WTC11 (cell line): ENCODE measurements at regions not wholly inside any gene's neighbourhood (a gene's known extent, or its start where the extent isn't known, plus 50 kb on each side); places are given as distances from the start of the nearest gene placed in this dataset.
"Not testable (repeated sequence)": the region's sequence is repeated elsewhere in the genome, so short reads cannot be mapped to it uniquely, and the experiment has no call there.

Experiments
- ATAC-seq: fragments of 200-7000 bp; cut with Tn5 transposase; 2 replicates; pipeline ENCODE4 v1.10.0; 2021; ENCODE audit warnings: mild to moderate bottlenecking, moderate library complexity
- CTCF ChIA-PET: fragments of 300-600 bp; sonication (Branson Sonifier 250); formaldehyde crosslinking; loops from one replicate; lab custom pipeline; 2021; ENCODE audit warnings: antibody characterized with exemption; lab: Charles Lee
- POLR2A ChIA-PET: fragments of 350-600 bp; sonication (Branson Sonifier 250); formaldehyde crosslinking; loops from one replicate; lab custom pipeline; 2021; ENCODE audit warnings: antibody characterized with exemption; lab: Charles Lee
- DNase-seq: peaks from one replicate; pipeline ENCODE4 v3.0.0; 2021; ENCODE audit warnings: low spot score
- H3K27ac Mint-ChIP-seq: 2 replicates; pipeline ENCODE4 v1.8.0; 2021; ENCODE audit warnings: mixed read lengths
- H3K27me3 Mint-ChIP-seq: 2 replicates; pipeline ENCODE4 v1.8.0; 2021; ENCODE audit warnings: low read depth, mild to moderate bottlenecking, moderate library complexity, mixed read lengths
- H3K36me3 Mint-ChIP-seq: 2 replicates; pipeline ENCODE4 v1.8.0; 2021; ENCODE audit warnings: mixed read lengths
- H3K4me1 Mint-ChIP-seq: 2 replicates; pipeline ENCODE4 v1.8.0; 2022; ENCODE audit warnings: mixed read lengths
- H3K4me3 Mint-ChIP-seq: 2 replicates; pipeline ENCODE4 v1.8.0; 2021; ENCODE audit warnings: mild to moderate bottlenecking, moderate library complexity, mixed read lengths
- H3K9me3 Mint-ChIP-seq: 2 replicates; pipeline ENCODE4 v1.8.0; 2021; ENCODE audit warnings: mixed read lengths
- ERG ChIP-seq: fragments of 250-450 bp; sonication (Bioruptor Pico); IDR thresholded peaks from 2 replicates; pipeline ENCODE4 v1.8.0; 2021; ENCODE audit warnings: mild to moderate bottlenecking
- FOXJ3 ChIP-seq: sonication (generic); formaldehyde crosslinking; IDR thresholded peaks from 2 replicates; pipeline ENCODE4 v1.9.0; 2021; ENCODE audit warnings: missing genetic modification reagents, mild to moderate bottlenecking, borderline replicate concordance
- FOXP4 ChIP-seq: sonication (generic); formaldehyde crosslinking; IDR thresholded peaks from 2 replicates; pipeline ENCODE4 v1.8.0; 2022; ENCODE audit warnings: mild to moderate bottlenecking, missing genetic modification reagents
- IRF1 ChIP-seq: sonication (generic); formaldehyde crosslinking; IDR thresholded peaks from 2 replicates; pipeline ENCODE4 v1.8.0; 2023; ENCODE audit warnings: missing genetic modification reagents
- SMAD4 ChIP-seq: sonication (generic); formaldehyde crosslinking; IDR thresholded peaks from 2 replicates; pipeline ENCODE4 v1.8.0; 2022; ENCODE audit warnings: mild to moderate bottlenecking, missing genetic modification reagents
- ZNF138 ChIP-seq: sonication (generic); formaldehyde crosslinking; conservative IDR thresholded peaks from 2 replicates; pipeline ENCODE4 v1.8.1; 2022; ENCODE audit warnings: mild to moderate bottlenecking, moderate library complexity, missing genetic modification reagents
- ZNF532 ChIP-seq: fragments of 250-450 bp; sonication (Bioruptor Pico); IDR thresholded peaks from 2 replicates; pipeline ENCODE4 v1.9.0; 2021; ENCODE audit warnings: mild to moderate bottlenecking, borderline replicate concordance
- ZNF671 ChIP-seq: fragments of 250-450 bp; sonication (Bioruptor Pico); IDR thresholded peaks from 2 replicates; pipeline ENCODE4 v1.8.0; 2021; ENCODE audit warnings: mild to moderate bottlenecking
- TF ChIP-seq, protein P1 (sequence below): sonication (generic); formaldehyde crosslinking; IDR thresholded peaks from 2 replicates; pipeline ENCODE4 v1.8.0; 2022; ENCODE audit warnings: mild to moderate bottlenecking, missing genetic modification reagents

GRCh38 chr9:65403721-65404120, 118.7 kb upstream of the FOXD4L5 start:
- H3K27ac Mint-ChIP-seq, result no peak overlapping the region
- peaks cover 39% of the 10 kb centered on the region for H3K9me3 Mint-ChIP-seq
- DNase-seq (no peak), ATAC-seq (no peak)
- H3K4me3 Mint-ChIP-seq, result no peak overlapping the region
- ChIA-PET CTCF (no interaction called here), POLR2A (no interaction called here)
- H3K36me3 Mint-ChIP-seq, result peaks cover 38% of the 10 kb centered on the region
- H3K4me1 Mint-ChIP-seq, result no peaks in the 10 kb centered on the region
- peaks cover 20% of the 10 kb centered on the region for H3K27me3 Mint-ChIP-seq
- TF ChIP-seq ERG (CRISPR knock-in tag), result no peak
- no peak for TF ChIP-seq ZNF532 (CRISPR knock-in tag)

GRCh38 chr9:65403072-65403471, 118.1 kb upstream of the FOXD4L5 start:
- POLR2A ChIA-PET, H3K27ac Mint-ChIP-seq, H3K4me3 Mint-ChIP-seq, DNase-seq, H3K4me1 Mint-ChIP-seq, CTCF ChIA-PET, ATAC-seq: not testable (repeated sequence)
- H3K36me3 Mint-ChIP-seq, result peaks cover 35% of the 10 kb centered on the region
- H3K9me3 Mint-ChIP-seq, result peaks cover 36% of the 10 kb centered on the region
- H3K27me3 Mint-ChIP-seq, result peaks cover 20% of the 10 kb centered on the region

- Mint-ChIP-seq H3K36me3 (peaks cover 33% of the 10 kb centered on the region), H3K27me3 (peaks cover 14% of the 10 kb centered on the region), H3K9me3 (peaks cover 34% of the 10 kb centered on the region)
- H3K27ac Mint-ChIP-seq, H3K4me1 Mint-ChIP-seq, ATAC-seq, CTCF ChIA-PET, POLR2A ChIA-PET, H3K4me3 Mint-ChIP-seq, DNase-seq: not testable (repeated sequence)
Observed at GRCh38 chr9:65402206-65402870, 117.3 kb upstream of the FOXD4L5 start.

- H3K27ac Mint-ChIP-seq, H3K4me1 Mint-ChIP-seq, CTCF ChIA-PET, DNase-seq, ATAC-seq, POLR2A ChIA-PET, H3K4me3 Mint-ChIP-seq: not testable (repeated sequence)
- H3K9me3 Mint-ChIP-seq, result peaks cover 38% of the 10 kb centered on the region
- H3K27me3 Mint-ChIP-seq, result peaks cover 14% of the 10 kb centered on the region
- peaks cover 41% of the 10 kb centered on the region for H3K36me3 Mint-ChIP-seq
Observed at GRCh38 chr9:65401456-65402045, 116.5 kb upstream of the FOXD4L5 start.

DNA sequence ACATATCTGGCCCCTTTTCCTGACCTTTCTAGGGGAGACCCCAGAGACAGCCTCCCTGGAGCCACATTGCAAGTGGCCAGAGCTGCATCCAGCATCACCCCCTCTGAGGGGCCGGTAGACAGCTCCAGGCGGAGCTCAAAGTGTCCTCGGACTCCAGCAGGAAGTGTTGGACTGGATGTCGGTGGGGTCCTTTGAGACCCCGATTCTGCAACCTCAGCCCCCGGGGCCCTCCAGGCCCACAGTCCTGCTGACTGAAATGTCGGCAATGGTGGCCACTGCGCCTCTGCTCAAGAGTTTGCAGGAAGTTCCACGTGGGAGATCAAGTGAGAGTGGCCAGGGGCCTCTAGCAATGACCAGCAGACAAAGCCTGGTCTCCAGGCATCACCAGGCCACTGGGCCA, 115.9 kb upstream of the FOXD4L5 start:
- ATAC-seq (no peak), DNase-seq (no peak)
- peaks cover 41% of the 10 kb centered on the region for H3K36me3 Mint-ChIP-seq
- no peaks in the 10 kb centered on the region for H3K4me1 Mint-ChIP-seq
- TF ChIP-seq FOXJ3 (CRISPR knock-in tag), result no peak
- TF ChIP-seq ZNF532 (CRISPR knock-in tag), result no peak
- TF ChIP-seq, protein P1, sequence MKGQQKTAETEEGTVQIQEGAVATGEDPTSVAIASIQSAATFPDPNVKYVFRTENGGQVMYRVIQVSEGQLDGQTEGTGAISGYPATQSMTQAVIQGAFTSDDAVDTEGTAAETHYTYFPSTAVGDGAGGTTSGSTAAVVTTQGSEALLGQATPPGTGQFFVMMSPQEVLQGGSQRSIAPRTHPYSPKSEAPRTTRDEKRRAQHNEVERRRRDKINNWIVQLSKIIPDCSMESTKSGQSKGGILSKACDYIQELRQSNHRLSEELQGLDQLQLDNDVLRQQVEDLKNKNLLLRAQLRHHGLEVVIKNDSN, result no peak
- no peak for TF ChIP-seq SMAD4 (CRISPR knock-in tag)
- TF ChIP-seq ZNF138 (CRISPR knock-in tag), result no peak
- no peak for TF ChIP-seq ZNF671 (CRISPR knock-in tag)
- no peak for TF ChIP-seq IRF1
- TF ChIP-seq FOXP4, result no peak
- peaks cover 41% of the 10 kb centered on the region for H3K9me3 Mint-ChIP-seq
- H3K4me3 Mint-ChIP-seq, result no peak overlapping the region
- H3K27me3 Mint-ChIP-seq, result peaks cover 9% of the 10 kb centered on the region
- ChIA-PET POLR2A (no interaction called here), CTCF (no interaction called here)
- no peak overlapping the region for H3K27ac Mint-ChIP-seq
